ENCODE measurements at regions not wholly inside any gene's neighbourhood (a gene's known extent, or its start where the extent isn't known, plus 50 kb on each side); places are given as distances from the start of the nearest gene placed in this dataset.

DNA sequence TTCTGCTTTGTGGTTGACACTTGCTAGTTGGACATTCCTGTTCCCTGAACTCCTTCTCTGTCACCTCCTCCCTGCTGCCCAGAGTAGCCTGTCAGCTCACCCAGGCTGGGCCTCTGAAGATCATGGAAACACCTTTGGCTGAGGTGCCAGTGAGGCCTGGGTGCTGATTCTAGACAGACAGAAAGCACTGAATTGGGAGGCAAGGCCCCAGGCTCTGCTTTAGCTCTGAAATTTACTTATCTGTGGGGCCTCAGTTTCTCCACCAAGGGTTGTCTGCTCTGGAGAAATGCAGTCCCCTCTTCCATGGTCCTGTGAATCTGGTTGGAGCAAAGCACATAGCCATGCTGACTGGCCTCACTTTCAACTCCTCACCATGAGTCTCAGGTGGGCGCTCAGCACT, 104.6 kb upstream of the SIX3 start:
- TF ChIP-seq, protein P1, sequence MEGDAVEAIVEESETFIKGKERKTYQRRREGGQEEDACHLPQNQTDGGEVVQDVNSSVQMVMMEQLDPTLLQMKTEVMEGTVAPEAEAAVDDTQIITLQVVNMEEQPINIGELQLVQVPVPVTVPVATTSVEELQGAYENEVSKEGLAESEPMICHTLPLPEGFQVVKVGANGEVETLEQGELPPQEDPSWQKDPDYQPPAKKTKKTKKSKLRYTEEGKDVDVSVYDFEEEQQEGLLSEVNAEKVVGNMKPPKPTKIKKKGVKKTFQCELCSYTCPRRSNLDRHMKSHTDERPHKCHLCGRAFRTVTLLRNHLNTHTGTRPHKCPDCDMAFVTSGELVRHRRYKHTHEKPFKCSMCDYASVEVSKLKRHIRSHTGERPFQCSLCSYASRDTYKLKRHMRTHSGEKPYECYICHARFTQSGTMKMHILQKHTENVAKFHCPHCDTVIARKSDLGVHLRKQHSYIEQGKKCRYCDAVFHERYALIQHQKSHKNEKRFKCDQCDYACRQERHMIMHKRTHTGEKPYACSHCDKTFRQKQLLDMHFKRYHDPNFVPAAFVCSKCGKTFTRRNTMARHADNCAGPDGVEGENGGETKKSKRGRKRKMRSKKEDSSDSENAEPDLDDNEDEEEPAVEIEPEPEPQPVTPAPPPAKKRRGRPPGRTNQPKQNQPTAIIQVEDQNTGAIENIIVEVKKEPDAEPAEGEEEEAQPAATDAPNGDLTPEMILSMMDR (IDR thresholded peaks at IDR 0.05) = no peak
- TF ChIP-seq POLR2A (IDR thresholded peaks at IDR 0.05) = no peak

Measured in lower leg skin (tissue), 3 donors.